ENCODE measurements at regions not wholly inside any gene's neighbourhood (a gene's known extent, or its start where the extent isn't known, plus 50 kb on each side); places are given as distances from the start of the nearest gene placed in this dataset.

DNA sequence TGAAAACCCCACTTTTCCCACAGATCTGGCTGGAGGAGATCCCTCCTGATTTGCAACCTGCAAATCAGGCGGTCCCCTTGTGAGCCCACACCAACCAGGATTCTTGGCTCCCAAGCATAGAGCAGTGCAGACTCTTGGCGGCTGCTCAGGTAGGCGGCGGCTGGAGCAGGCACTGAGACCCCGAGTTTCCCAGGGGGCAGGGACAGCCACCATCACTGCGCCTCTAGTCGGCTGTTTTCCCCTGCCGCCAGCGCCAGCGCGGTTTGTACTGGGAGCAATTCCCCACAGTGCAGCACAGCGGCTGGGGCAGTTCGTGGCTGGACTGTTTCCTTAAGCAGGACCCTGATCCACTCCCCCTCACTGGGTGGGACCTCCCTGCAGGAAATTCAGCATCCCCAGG is 323.3 kb downstream of the TRIB2 start:
- TF ChIP-seq POLR2A (IDR thresholded peaks at IDR 0.05) (no peak), EP300 (IDR thresholded peaks at IDR 0.05; ENCODE audit: low read depth) (no peak)
